OCI-LY7 (cell line): ENCODE measurements at regions not wholly inside any gene's neighbourhood (a gene's known extent, or its start where the extent isn't known, plus 50 kb on each side); places are given as distances from the start of the nearest gene placed in this dataset.

Experiments used
- CTCF ChIP-seq: fragments of 200-600 bp; sonication (generic); conservative IDR thresholded peaks from 2 replicates; pipeline ENCODE4 v1.5.1; 2014; ENCODE audit warnings: mild to moderate bottlenecking, antibody characterized with exemption, low read length, moderate library complexity, mixed read lengths
- EZH2phosphoT487 ChIP-seq: fragments of 200-600 bp; sonication (generic); IDR thresholded peaks from 2 replicates; pipeline ENCODE4 v1.6.1; 2018; ENCODE audit warnings: low read depth, borderline replicate concordance, mild to moderate bottlenecking, mixed run types, antibody characterized with exemption, low read length, moderate library complexity, mixed read lengths

- TF ChIP-seq CTCF (no peak), EZH2phosphoT487 (no peak)
These were observed 255.3 kb upstream of the LRTM1 start for GRCh38 chr3:55183201-55183600.
